ENCODE measurements at regions not wholly inside any gene's neighbourhood (a gene's known extent, or its start where the extent isn't known, plus 50 kb on each side); places are given as distances from the start of the nearest gene placed in this dataset.

- H3K4me3 ChIP-seq (ENCODE audit: low read depth, low read length), result no peak overlapping the region
- DNase-seq (ENCODE audit: low read depth), result peak; percentile 99
- TF ChIP-seq CTCF (IDR thresholded peaks at IDR 0.05; ENCODE audit: insufficient read depth, low read length, severe bottlenecking), result no peak
- no peak for FAIRE-seq
- H3K27me3 ChIP-seq (ENCODE audit: control insufficient read depth, insufficient read depth, low read length), result no peaks in the 10 kb centered on the region
- no peaks in the 10 kb centered on the region for H3K36me3 ChIP-seq (ENCODE audit: control insufficient read depth, insufficient read depth, low read length)
These were observed 57.9 kb upstream of the SLC38A2 start for GRCh38 chr12:46430340-46430948.

Measured in bronchial epithelial cell (primary cell).